ENCODE measurements at regions not wholly inside any gene's neighbourhood (a gene's known extent, or its start where the extent isn't known, plus 50 kb on each side); places are given as distances from the start of the nearest gene placed in this dataset.

DNA sequence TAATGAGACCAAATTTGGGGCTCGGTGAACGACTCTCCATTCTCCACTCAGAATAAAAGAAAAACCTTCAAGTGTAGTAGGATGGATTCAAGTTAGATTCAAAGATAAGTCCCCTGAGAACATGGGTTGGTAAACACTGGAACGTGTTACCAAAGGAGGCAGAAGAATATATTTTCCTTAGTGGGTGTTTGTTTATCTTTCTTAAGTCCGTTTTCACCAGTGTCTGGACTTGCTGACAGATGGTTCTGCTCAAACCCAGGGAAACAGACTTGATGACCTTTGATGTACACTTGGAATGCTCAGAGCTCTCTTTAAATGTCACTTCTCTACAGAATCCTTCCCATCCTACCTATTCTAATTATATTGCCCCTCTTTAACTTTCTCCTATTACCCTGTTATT lies 310.3 kb upstream of the ZNF521 start:
- WGBS (ENCODE audit: insufficient coverage): no CpG with 5 or more reads among the region's 4 CpGs

DNA sequence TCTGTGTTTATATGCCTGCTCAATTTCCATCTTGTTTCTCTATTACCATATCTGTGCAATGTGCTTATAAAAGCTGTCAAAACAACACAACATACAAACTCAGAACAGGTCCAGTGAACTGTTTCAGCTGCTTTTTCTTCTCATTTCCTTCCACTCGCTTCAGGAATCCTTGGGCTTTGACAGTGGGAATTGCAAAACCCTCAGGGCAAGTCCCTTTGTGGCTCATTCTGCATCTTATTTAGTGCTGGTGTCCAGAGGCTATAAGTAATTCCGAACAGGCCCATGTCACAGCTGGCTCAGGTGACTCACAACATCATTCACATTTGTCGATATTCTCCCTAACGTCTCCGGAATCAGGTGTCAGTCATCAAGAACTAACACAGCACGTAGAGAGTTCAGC lies 309.9 kb upstream of the ZNF521 start:
- POLR2A ChIA-PET: no interaction called here
- no peak for TF ChIP-seq EZH2 (IDR thresholded peaks at IDR 0.05; ENCODE audit: borderline replicate concordance, insufficient read depth, low read depth, low read length, poor library complexity, severe bottlenecking)
- TF ChIP-seq, protein P1, sequence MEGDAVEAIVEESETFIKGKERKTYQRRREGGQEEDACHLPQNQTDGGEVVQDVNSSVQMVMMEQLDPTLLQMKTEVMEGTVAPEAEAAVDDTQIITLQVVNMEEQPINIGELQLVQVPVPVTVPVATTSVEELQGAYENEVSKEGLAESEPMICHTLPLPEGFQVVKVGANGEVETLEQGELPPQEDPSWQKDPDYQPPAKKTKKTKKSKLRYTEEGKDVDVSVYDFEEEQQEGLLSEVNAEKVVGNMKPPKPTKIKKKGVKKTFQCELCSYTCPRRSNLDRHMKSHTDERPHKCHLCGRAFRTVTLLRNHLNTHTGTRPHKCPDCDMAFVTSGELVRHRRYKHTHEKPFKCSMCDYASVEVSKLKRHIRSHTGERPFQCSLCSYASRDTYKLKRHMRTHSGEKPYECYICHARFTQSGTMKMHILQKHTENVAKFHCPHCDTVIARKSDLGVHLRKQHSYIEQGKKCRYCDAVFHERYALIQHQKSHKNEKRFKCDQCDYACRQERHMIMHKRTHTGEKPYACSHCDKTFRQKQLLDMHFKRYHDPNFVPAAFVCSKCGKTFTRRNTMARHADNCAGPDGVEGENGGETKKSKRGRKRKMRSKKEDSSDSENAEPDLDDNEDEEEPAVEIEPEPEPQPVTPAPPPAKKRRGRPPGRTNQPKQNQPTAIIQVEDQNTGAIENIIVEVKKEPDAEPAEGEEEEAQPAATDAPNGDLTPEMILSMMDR (IDR thresholded peaks at IDR 0.05): no peak
- H3K4me1 ChIP-seq (ENCODE audit: control insufficient read depth in 2 of 2, insufficient read depth in 2 of 2, low read length in 2 of 2): no peaks in the 10 kb centered on the region
- H4K20me1 ChIP-seq (ENCODE audit: control insufficient read depth, insufficient read depth, low read length, poor library complexity, severe bottlenecking): no peaks in the 10 kb centered on the region
- H3K9me3 ChIP-seq (ENCODE audit: control extremely low read depth in 1 of 3, control insufficient read depth in 2 of 3, insufficient read depth in 1 of 3, low read length in 2 of 3): no peaks in the 10 kb centered on the region
- no peak overlapping the region for H3K27ac Mint-ChIP-seq
- H3K4me3 ChIP-seq (ENCODE audit: control extremely low read depth in 1 of 5, extremely low read depth in 1 of 5, insufficient read depth in 1 of 5, low read depth in 2 of 5, low read length in 4 of 5): no peak overlapping the region
- H2AFZ ChIP-seq (ENCODE audit: insufficient read depth, low read depth, low read length, poor library complexity, severe bottlenecking): no peak overlapping the region
- no peaks in the 10 kb centered on the region for H3K9me3 Mint-ChIP-seq (ENCODE audit: insufficient read depth)
- CTCF ChIA-PET: no interaction called here
- H3K27me3 Mint-ChIP-seq: no peaks in the 10 kb centered on the region
- no peaks in the 10 kb centered on the region for H3K27me3 ChIP-seq (replicated peaks in 1 of 4; ENCODE audit: control extremely low read depth in 1 of 4, control insufficient read depth in 3 of 4, insufficient read depth in 4 of 4, low read length in 3 of 4)
- no peak overlapping the region for H3K4me3 Mint-ChIP-seq
- no peak overlapping the region for H3K27ac ChIP-seq (ENCODE audit: low read length in 2 of 2)
- no peak for DNase-seq
- H3K36me3 ChIP-seq (replicated peaks in 1 of 2; ENCODE audit: control extremely low read depth in 1 of 2, control insufficient read depth in 1 of 2, extremely low read depth in 1 of 2, insufficient read depth in 2 of 2, low read length in 1 of 2): no peaks in the 10 kb centered on the region
- intact Hi-C loops (cut with micrococcal nuclease): no loop called here
- no peak overlapping the region for H3K4me2 ChIP-seq (replicated peaks; ENCODE audit: low read depth, low read length, poor library complexity, severe bottlenecking)
- WGBS (ENCODE audit: insufficient coverage): 91% methylated on average over 6 of the region's 6 CpGs
- H3K79me2 ChIP-seq (ENCODE audit: control insufficient read depth, insufficient read depth, low read length): no peaks in the 10 kb centered on the region
- ATAC-seq (ENCODE audit: low read depth): no peak
- H3K9ac ChIP-seq (ENCODE audit: low read length): no peak overlapping the region
- no peaks in the 10 kb centered on the region for H3K4me1 Mint-ChIP-seq

More for the DNA sequence above, 310.3 kb upstream of the ZNF521 start:
- H4K20me1 ChIP-seq (ENCODE audit: control insufficient read depth, insufficient read depth, low read length, poor library complexity, severe bottlenecking): no peaks in the 10 kb centered on the region
- no peaks in the 10 kb centered on the region for H3K9me3 ChIP-seq (ENCODE audit: control extremely low read depth in 1 of 3, control insufficient read depth in 2 of 3, insufficient read depth in 1 of 3, low read length in 2 of 3)
- H3K4me3 Mint-ChIP-seq: no peak overlapping the region
- H3K27me3 ChIP-seq (replicated peaks in 1 of 4; ENCODE audit: control extremely low read depth in 1 of 4, control insufficient read depth in 3 of 4, insufficient read depth in 4 of 4, low read length in 3 of 4): no peaks in the 10 kb centered on the region
- no peaks in the 10 kb centered on the region for H3K36me3 ChIP-seq (replicated peaks in 1 of 2; ENCODE audit: control extremely low read depth in 1 of 2, control insufficient read depth in 1 of 2, extremely low read depth in 1 of 2, insufficient read depth in 2 of 2, low read length in 1 of 2)
- no peak overlapping the region for H2AFZ ChIP-seq (ENCODE audit: insufficient read depth, low read depth, low read length, poor library complexity, severe bottlenecking)
- H3K27me3 Mint-ChIP-seq: no peaks in the 10 kb centered on the region
- intact Hi-C loops (cut with micrococcal nuclease): no loop called here
- H3K27ac Mint-ChIP-seq: no peak overlapping the region
- H3K79me2 ChIP-seq (ENCODE audit: control insufficient read depth, insufficient read depth, low read length): no peaks in the 10 kb centered on the region
- CTCF ChIA-PET: no interaction called here
- no peak overlapping the region for H3K9ac ChIP-seq (ENCODE audit: low read length)
- no peak overlapping the region for H3K27ac ChIP-seq (ENCODE audit: low read length in 2 of 2)
- DNase-seq (no peak), ATAC-seq (ENCODE audit: low read depth) (no peak)
- no peak overlapping the region for H3K4me2 ChIP-seq (replicated peaks; ENCODE audit: low read depth, low read length, poor library complexity, severe bottlenecking)
- TF ChIP-seq, protein P1 (IDR thresholded peaks at IDR 0.05): no peak
- TF ChIP-seq EZH2 (IDR thresholded peaks at IDR 0.05; ENCODE audit: borderline replicate concordance, insufficient read depth, low read depth, low read length, poor library complexity, severe bottlenecking): no peak
- no peaks in the 10 kb centered on the region for H3K4me1 ChIP-seq (ENCODE audit: control insufficient read depth in 2 of 2, insufficient read depth in 2 of 2, low read length in 2 of 2)
- H3K4me3 ChIP-seq (ENCODE audit: control extremely low read depth in 1 of 5, extremely low read depth in 1 of 5, insufficient read depth in 1 of 5, low read depth in 2 of 5, low read length in 4 of 5): no peak overlapping the region
- H3K4me1 Mint-ChIP-seq: no peaks in the 10 kb centered on the region
- no peaks in the 10 kb centered on the region for H3K9me3 Mint-ChIP-seq (ENCODE audit: insufficient read depth)
- POLR2A ChIA-PET: no interaction called here

Measured in B cell (primary cell).